ENCODE measurements at regions not wholly inside any gene's neighbourhood (a gene's known extent, or its start where the extent isn't known, plus 50 kb on each side); places are given as distances from the start of the nearest gene placed in this dataset.

GRCh38 chr9:86449246-86449645 is 95.0 kb upstream of the TUT7 start:
- TF ChIP-seq, protein P1, sequence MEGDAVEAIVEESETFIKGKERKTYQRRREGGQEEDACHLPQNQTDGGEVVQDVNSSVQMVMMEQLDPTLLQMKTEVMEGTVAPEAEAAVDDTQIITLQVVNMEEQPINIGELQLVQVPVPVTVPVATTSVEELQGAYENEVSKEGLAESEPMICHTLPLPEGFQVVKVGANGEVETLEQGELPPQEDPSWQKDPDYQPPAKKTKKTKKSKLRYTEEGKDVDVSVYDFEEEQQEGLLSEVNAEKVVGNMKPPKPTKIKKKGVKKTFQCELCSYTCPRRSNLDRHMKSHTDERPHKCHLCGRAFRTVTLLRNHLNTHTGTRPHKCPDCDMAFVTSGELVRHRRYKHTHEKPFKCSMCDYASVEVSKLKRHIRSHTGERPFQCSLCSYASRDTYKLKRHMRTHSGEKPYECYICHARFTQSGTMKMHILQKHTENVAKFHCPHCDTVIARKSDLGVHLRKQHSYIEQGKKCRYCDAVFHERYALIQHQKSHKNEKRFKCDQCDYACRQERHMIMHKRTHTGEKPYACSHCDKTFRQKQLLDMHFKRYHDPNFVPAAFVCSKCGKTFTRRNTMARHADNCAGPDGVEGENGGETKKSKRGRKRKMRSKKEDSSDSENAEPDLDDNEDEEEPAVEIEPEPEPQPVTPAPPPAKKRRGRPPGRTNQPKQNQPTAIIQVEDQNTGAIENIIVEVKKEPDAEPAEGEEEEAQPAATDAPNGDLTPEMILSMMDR (IDR thresholded peaks at IDR 0.05; ENCODE audit: unreplicated experiment in 3 of 3) = no peak
- H3K27me3 Mint-ChIP-seq (ENCODE audit: low read depth) = no peaks in the 10 kb centered on the region
- peaks cover 6% of the 10 kb centered on the region for H3K9me3 Mint-ChIP-seq
- peaks cover 21% of the 10 kb centered on the region for H3K4me1 Mint-ChIP-seq
- no peak overlapping the region for H3K27ac Mint-ChIP-seq
- H3K4me3 Mint-ChIP-seq = no peak overlapping the region
- no peaks in the 10 kb centered on the region for H3K36me3 Mint-ChIP-seq (ENCODE audit: low read depth)

- Mint-ChIP-seq H3K4me1 (peaks cover 28% of the 10 kb centered on the region), H3K27ac (peak overlapping the region in 2 of 3 experiments; percentile 26 to 86), H3K9me3 (peaks cover 3% of the 10 kb centered on the region), H3K27me3 (ENCODE audit: low read depth) (no peaks in the 10 kb centered on the region), H3K36me3 (ENCODE audit: low read depth) (no peaks in the 10 kb centered on the region), H3K4me3 (no peak overlapping the region)
- TF ChIP-seq, protein P1 (IDR thresholded peaks at IDR 0.05; ENCODE audit: unreplicated experiment in 3 of 3) = no peak
Measured at GRCh38 chr9:86445671-86446070, 91.5 kb upstream of the TUT7 start.

- Mint-ChIP-seq H3K9me3 (peaks cover 7% of the 10 kb centered on the region), H3K36me3 (ENCODE audit: low read depth) (no peaks in the 10 kb centered on the region), H3K27me3 (ENCODE audit: low read depth) (no peaks in the 10 kb centered on the region), H3K4me1 (peaks cover 31% of the 10 kb centered on the region), H3K27ac (peak overlapping the region in 2 of 3 experiments; percentile 3 to 56), H3K4me3 (no peak overlapping the region)
- TF ChIP-seq, protein P1 (IDR thresholded peaks at IDR 0.05; ENCODE audit: unreplicated experiment in 3 of 3) = no peak
Measured at GRCh38 chr9:86443992-86444391, 89.8 kb upstream of the TUT7 start.

GRCh38 chr9:86434039-86434726 is 80.0 kb upstream of the TUT7 start:
- TF ChIP-seq, protein P1 (IDR thresholded peaks at IDR 0.05; ENCODE audit: unreplicated experiment in 3 of 3) = peak; percentile 75 to 84 (median 81)
- Mint-ChIP-seq H3K4me1 (peaks cover 22% of the 10 kb centered on the region), H3K9me3 (peaks cover 14% of the 10 kb centered on the region), H3K36me3 (ENCODE audit: low read depth) (no peaks in the 10 kb centered on the region), H3K27ac (peak overlapping the region; percentile 79 to 89 (median 85)), H3K4me3 (peak overlapping the region in 2 of 3 experiments; percentile 20 to 39), H3K27me3 (ENCODE audit: low read depth) (no peaks in the 10 kb centered on the region)

GRCh38 chr9:86424251-86424891 is 70.2 kb upstream of the TUT7 start:
- TF ChIP-seq, protein P1 (IDR thresholded peaks at IDR 0.05; ENCODE audit: unreplicated experiment in 3 of 3) = no peak
- no peaks in the 10 kb centered on the region for H3K4me1 Mint-ChIP-seq
- H3K27ac Mint-ChIP-seq = peak overlapping the region in 1 of 3 experiments; percentile 18
- no peaks in the 10 kb centered on the region for H3K36me3 Mint-ChIP-seq (ENCODE audit: low read depth)
- H3K9me3 Mint-ChIP-seq = peaks cover 12% of the 10 kb centered on the region
- H3K27me3 Mint-ChIP-seq (ENCODE audit: low read depth) = no peaks in the 10 kb centered on the region
- no peak overlapping the region for H3K4me3 Mint-ChIP-seq

Measured in nephron (organoid).